PC-9 (cell line): ENCODE measurements at regions not wholly inside any gene's neighbourhood (a gene's known extent, or its start where the extent isn't known, plus 50 kb on each side); places are given as distances from the start of the nearest gene placed in this dataset.

ENCODE experiments used
- EZH2 ChIP-seq: fragments of 200-600 bp; sonication (generic); IDR thresholded peaks from 2 replicates; pipeline ENCODE4 v1.8.0; 2017; ENCODE audit warnings: antibody characterized with exemption, low read depth
- TF ChIP-seq, protein P1 (sequence below): fragments of 200-600 bp; sonication (generic); conservative IDR thresholded peaks from 2 replicates; pipeline ENCODE4 v1.6.1; 2017; ENCODE audit warnings: mixed run types, antibody characterized with exemption, mild to moderate bottlenecking, moderate library complexity

DNA sequence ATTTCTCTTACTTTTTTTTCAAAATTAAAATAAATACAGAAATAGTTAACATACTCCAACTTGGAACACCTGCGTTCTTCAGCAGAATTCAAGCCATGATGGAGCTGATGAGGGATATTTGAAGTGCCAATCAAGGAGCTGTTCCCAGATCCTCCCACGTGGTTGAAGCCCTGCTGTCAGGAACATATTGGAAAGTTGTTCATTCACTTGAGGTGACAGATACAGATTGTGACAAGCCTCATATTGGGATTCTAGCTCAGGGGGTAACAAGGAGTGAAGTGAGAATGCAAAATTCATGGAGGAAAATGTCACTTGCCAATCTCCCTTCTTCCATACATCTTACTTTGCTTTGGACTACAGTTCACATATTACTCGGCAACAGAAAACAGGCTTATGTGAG is 2670.8 kb downstream of the PCDH7 start:
- TF ChIP-seq, protein P1, sequence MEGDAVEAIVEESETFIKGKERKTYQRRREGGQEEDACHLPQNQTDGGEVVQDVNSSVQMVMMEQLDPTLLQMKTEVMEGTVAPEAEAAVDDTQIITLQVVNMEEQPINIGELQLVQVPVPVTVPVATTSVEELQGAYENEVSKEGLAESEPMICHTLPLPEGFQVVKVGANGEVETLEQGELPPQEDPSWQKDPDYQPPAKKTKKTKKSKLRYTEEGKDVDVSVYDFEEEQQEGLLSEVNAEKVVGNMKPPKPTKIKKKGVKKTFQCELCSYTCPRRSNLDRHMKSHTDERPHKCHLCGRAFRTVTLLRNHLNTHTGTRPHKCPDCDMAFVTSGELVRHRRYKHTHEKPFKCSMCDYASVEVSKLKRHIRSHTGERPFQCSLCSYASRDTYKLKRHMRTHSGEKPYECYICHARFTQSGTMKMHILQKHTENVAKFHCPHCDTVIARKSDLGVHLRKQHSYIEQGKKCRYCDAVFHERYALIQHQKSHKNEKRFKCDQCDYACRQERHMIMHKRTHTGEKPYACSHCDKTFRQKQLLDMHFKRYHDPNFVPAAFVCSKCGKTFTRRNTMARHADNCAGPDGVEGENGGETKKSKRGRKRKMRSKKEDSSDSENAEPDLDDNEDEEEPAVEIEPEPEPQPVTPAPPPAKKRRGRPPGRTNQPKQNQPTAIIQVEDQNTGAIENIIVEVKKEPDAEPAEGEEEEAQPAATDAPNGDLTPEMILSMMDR: no peak
- TF ChIP-seq EZH2: no peak
